HepG2 (cell line): ENCODE measurements at regions not wholly inside any gene's neighbourhood (a gene's known extent, or its start where the extent isn't known, plus 50 kb on each side); places are given as distances from the start of the nearest gene placed in this dataset.
A peak's percentile ranks its signal among the peaks of the same experiment; 100 is the strongest.

ENCODE experiments used
- CBX2 ChIP-seq, 2 experiments: fragments of 200-600 bp in 1 of 2; sonication (generic); formaldehyde crosslinking in 1 of 2; IDR thresholded peaks; 2 replicates each; pipeline versions ENCODE4 v1.7.0 to v1.8.1; 2018 to 2022; ENCODE audit warnings: low read depth in 2 of 2, low read length in 1 of 2, mild to moderate bottlenecking in 1 of 2, missing genetic modification reagents in 1 of 2
- HMGXB4 ChIP-seq, 2 experiments: sonication (generic) in 1 of 2; formaldehyde crosslinking in 1 of 2; IDR thresholded peaks; 2 replicates each; pipeline versions ENCODE4 v1.4.0 to v1.6.1; 2018 to 2020; ENCODE audit warnings: missing genetic modification reagents in 2 of 2, borderline replicate concordance in 1 of 2, low read depth in 1 of 2, mild to moderate bottlenecking in 1 of 2, missing biosample characterization in 1 of 2
- IRX3 ChIP-seq: sonication (generic); formaldehyde crosslinking; IDR thresholded peaks from 2 replicates; pipeline ENCODE4 v1.8.1; 2023; ENCODE audit warnings: mild to moderate bottlenecking, low read depth, missing genetic modification reagents, borderline replicate concordance
- MZF1 ChIP-seq: sonication (generic); formaldehyde crosslinking; IDR thresholded peaks from 2 replicates; pipeline ENCODE4 v1.8.1; 2023; ENCODE audit warnings: mild to moderate bottlenecking, missing genetic modification reagents, borderline replicate concordance
- PHF8 ChIP-seq: sonication (generic); formaldehyde crosslinking; IDR thresholded peaks from 2 replicates; pipeline ENCODE4 v1.5.0; 2020; ENCODE audit warnings: missing genetic modification reagents
- PRPF4 ChIP-seq: fragments of 200-400 bp; formaldehyde crosslinking; IDR thresholded peaks from 2 replicates; pipeline ENCODE4 v1.6.1; 2016; ENCODE audit warnings: low read length, low read depth; ENCODE audit not compliant: poor library complexity, severe bottlenecking
- SAP130 ChIP-seq: IDR thresholded peaks from 2 replicates; pipeline ENCODE4 v1.6.1; 2016; ENCODE audit warnings: low read depth
- TFE3 ChIP-seq: IDR thresholded peaks from 2 replicates; pipeline ENCODE4 v1.6.1; 2016
- TGIF2 ChIP-seq: IDR thresholded peaks from 2 replicates; pipeline ENCODE4 v1.6.1; 2016; ENCODE audit warnings: control low read depth, missing compliant biosample characterization
- THAP9 ChIP-seq: sonication (generic); formaldehyde crosslinking; IDR thresholded peaks from 2 replicates; pipeline ENCODE4; 2020; ENCODE audit warnings: missing genetic modification reagents, mild to moderate bottlenecking, borderline replicate concordance
- ZNF34 ChIP-seq: sonication (generic); formaldehyde crosslinking; IDR thresholded peaks from 2 replicates; pipeline ENCODE4 v1.4.0; 2020; ENCODE audit warnings: mild to moderate bottlenecking, missing genetic modification reagents, borderline replicate concordance
- ZNF431 ChIP-seq: sonication (generic); formaldehyde crosslinking; IDR thresholded peaks from 2 replicates; pipeline ENCODE4 v1.9.0; 2022; ENCODE audit warnings: missing genetic modification reagents, low read depth, mild to moderate bottlenecking, borderline replicate concordance
- ZNF724P ChIP-seq: sonication (generic); formaldehyde crosslinking; IDR thresholded peaks from 2 replicates; pipeline ENCODE4 v1.8.0; 2022; ENCODE audit warnings: missing genetic modification reagents, borderline replicate concordance
- ZSCAN25 ChIP-seq: sonication (generic); formaldehyde crosslinking; IDR thresholded peaks from 2 replicates; pipeline ENCODE4 v1.8.0; 2022; ENCODE audit warnings: mild to moderate bottlenecking, missing genetic modification reagents
- ZXDC ChIP-seq: sonication (generic); formaldehyde crosslinking; IDR thresholded peaks from 2 replicates; pipeline ENCODE4 v1.5.0; 2020; ENCODE audit warnings: mild to moderate bottlenecking, missing genetic modification reagents

DNA sequence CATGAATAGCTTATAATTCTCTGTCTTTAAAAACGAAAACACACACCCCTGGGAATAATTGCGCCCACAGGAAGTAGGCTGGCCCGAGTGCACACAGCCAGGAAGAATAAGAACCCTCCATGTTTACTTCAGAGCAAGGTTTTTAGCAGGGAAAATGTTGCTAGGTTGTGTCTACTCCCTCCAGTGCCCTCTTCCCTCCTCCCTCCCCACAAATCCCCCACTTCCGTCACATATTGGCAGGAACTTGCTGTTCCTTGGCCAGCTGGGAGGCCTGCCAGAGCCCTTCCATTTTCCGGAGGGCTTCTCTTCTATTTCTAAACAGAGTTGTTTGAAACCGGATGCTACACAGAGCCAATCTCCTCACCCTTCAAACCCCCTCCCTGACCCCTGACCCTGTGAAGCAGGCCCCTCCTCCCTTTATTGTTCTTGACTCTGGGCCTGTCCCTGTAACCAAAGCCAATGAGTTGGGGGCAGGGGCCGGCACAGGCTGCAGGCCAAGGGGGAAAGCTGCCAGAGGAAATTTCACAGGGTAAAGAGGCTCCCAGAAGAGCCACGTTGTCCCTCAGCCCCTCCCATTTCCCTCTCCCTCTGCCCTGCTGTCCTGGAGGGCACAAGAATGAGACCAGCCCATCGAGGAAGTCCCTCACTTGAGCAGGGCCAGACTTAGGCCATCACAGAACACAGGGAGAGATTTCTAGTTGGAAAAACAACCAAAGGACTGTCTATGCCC lies 49.8 kb upstream of the LGALSL start (continued):
- TF ChIP-seq TGIF2 (CRISPR knock-in tag) (no peak), CBX2 (IDR thresholded peaks at IDR 0.05; ENCODE audit: low read depth, low read length) (no peak), CBX2 (CRISPR knock-in tag; IDR thresholded peaks at IDR 0.05; ENCODE audit: low read depth) (no peak), PRPF4 (no peak), ZNF724P (CRISPR knock-in tag) (no peak), ZNF431 (no peak), TFE3 (CRISPR knock-in tag) (peak; percentile 19; the same call in 1 of the 2 replicates), HMGXB4 (CRISPR knock-in tag; IDR thresholded peaks at IDR 0.05; ENCODE audit: borderline replicate concordance in 1 of 2, low read depth in 1 of 2) (no peak), THAP9 (CRISPR knock-in tag) (no peak), MZF1 (CRISPR knock-in tag) (no peak), ZNF34 (no peak), ZSCAN25 (CRISPR knock-in tag) (no peak), ZXDC (CRISPR knock-in tag) (no peak), IRX3 (CRISPR knock-in tag) (no peak), SAP130 (peak; percentile 53; the same call in 1 of the 2 replicates), PHF8 (CRISPR knock-in tag) (0 out of 2 replicates have a peak, but pooled peaks have one; percentile 22)
